ENCODE measurements at regions not wholly inside any gene's neighbourhood (a gene's known extent, or its start where the extent isn't known, plus 50 kb on each side); places are given as distances from the start of the nearest gene placed in this dataset.

- no peak overlapping the region for H3K4me3 ChIP-seq
- H3K27me3 ChIP-seq, result no peaks in the 10 kb centered on the region
- H3K4me1 ChIP-seq (ENCODE audit: insufficient read depth), result no peaks in the 10 kb centered on the region
- 90 to 92% (median 91%) methylated on average over 1 of the region's 1 CpG for WGBS, 3 donors
- no peaks in the 10 kb centered on the region for H3K36me3 ChIP-seq
- H3K9me3 ChIP-seq, result no peaks in the 10 kb centered on the region
- no peak overlapping the region for H3K27ac ChIP-seq
- DNase-seq, result no peak
- no peak for TF ChIP-seq POLR2A (IDR thresholded peaks at IDR 0.05)
- no peak for TF ChIP-seq EP300 (IDR thresholded peaks at IDR 0.05)
- no peak for TF ChIP-seq CTCF (IDR thresholded peaks at IDR 0.05)
- intact Hi-C loops (cut with DNase I), result no loop called here
Measured at GRCh38 chr5:51034222-51034901, 348.9 kb upstream of the ISL1 start.

DNA sequence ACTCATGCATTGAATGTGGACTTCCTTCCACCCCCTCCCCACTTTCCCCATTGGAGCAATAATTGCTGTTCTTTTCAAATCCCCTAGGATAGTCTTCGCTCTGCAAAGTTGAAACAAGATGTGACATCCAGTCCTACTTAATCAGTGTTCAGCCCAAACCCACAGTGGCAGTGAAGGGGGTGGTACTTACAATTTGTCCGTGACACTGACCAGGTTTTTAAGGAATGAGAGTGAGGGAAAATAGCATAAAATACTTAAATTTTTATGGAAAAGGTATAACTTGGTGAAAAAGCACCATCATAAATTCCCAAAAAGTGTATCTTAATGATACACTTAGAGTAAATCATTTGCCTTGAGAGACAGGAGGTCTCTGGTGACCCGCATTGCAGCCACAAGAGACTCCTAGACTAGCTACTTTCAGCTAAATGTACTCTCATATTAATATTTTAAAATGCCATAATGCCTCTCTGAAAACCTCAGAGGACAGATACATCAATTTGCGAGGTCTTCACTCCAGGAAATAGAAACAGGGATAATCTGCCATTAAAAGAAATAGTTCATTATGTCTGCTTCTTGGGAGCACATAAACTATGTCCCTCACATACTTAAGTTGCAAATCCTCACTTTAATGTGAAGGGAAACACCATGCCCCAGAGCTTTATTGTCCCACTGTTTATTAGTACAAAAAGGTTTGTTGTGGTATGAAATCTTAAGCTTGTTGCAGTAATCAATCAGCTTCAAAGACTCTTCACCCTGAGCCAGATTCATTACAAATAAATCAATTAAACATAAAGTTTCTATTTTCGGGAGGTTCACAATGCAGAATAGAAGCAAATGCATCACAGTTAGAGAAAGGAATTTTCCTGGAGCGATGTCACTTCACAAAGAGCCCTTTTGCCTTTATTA is 343.6 kb upstream of the ISL1 start:
- TF ChIP-seq CTCF (IDR thresholded peaks at IDR 0.05) (no peak), EP300 (IDR thresholded peaks at IDR 0.05) (no peak)

DNA sequence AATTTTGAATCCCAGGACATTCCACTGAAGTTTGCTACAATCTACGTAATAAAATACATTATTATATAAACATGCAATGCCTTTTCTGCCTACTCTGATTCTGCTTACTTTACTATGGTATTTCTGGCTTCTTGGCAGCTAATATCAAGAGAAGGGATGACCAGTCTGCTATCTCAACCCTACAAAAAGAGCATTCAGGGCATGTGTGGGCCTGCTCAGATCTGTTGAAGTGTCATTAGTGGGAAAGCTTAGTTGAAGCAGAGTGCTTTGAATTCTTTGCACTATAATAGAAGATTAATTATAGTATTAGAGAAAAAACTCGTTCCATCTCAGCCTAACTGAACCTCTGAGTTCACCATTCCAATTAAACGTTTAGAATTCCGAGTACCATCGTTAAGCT is 339.5 kb upstream of the ISL1 start:
- no peaks in the 10 kb centered on the region for H3K36me3 ChIP-seq
- WGBS, 3 donors, result 39 to 57% (median 39%) methylated on average over 5 of the region's 5 CpGs
- no peaks in the 10 kb centered on the region for H3K4me1 ChIP-seq (ENCODE audit: insufficient read depth)
- intact Hi-C loops (cut with DNase I), result no loop called here
- H3K9me3 ChIP-seq, result no peaks in the 10 kb centered on the region
- H3K27ac ChIP-seq, result no peak overlapping the region
- no peaks in the 10 kb centered on the region for H3K27me3 ChIP-seq
- no peak for TF ChIP-seq CTCF (IDR thresholded peaks at IDR 0.05)
- no peak for TF ChIP-seq POLR2A (IDR thresholded peaks at IDR 0.05)
- no peak for TF ChIP-seq EP300 (IDR thresholded peaks at IDR 0.05)
- H3K4me3 ChIP-seq, result no peak overlapping the region
- DNase-seq, result no peak

More for the DNA sequence above, 343.6 kb upstream of the ISL1 start:
- WGBS, 3 donors, result 63 to 65% (median 64%) methylated on average over 6 of the region's 6 CpGs
- Histone ChIP-seq H3K4me1 (ENCODE audit: insufficient read depth) (no peaks in the 10 kb centered on the region), H3K36me3 (no peaks in the 10 kb centered on the region), H3K9me3 (no peaks in the 10 kb centered on the region), H3K4me3 (no peak overlapping the region), H3K27me3 (no peaks in the 10 kb centered on the region), H3K27ac (no peak overlapping the region)
- no peak for DNase-seq
- intact Hi-C loops (cut with DNase I), result no loop called here

GRCh38 chr5:51047369-51047768 is 335.9 kb upstream of the ISL1 start:
- H3K27me3 ChIP-seq, result no peaks in the 10 kb centered on the region
- 23 to 33% (median 24%) methylated on average over 4 of the region's 4 CpGs for WGBS, 3 donors
- no peaks in the 10 kb centered on the region for H3K4me1 ChIP-seq (ENCODE audit: insufficient read depth)
- no peak for TF ChIP-seq EP300 (IDR thresholded peaks at IDR 0.05)
- no peak for TF ChIP-seq POLR2A (IDR thresholded peaks at IDR 0.05)
- TF ChIP-seq CTCF (IDR thresholded peaks at IDR 0.05), result no peak
- intact Hi-C loops (cut with DNase I), result no loop called here
- H3K36me3 ChIP-seq, result no peaks in the 10 kb centered on the region
- H3K4me3 ChIP-seq, result no peak overlapping the region
- no peak for DNase-seq
- H3K27ac ChIP-seq, result no peak overlapping the region
- H3K9me3 ChIP-seq, result no peaks in the 10 kb centered on the region

All from ovary (tissue), 7 donors.